Mesodermal cell (in vitro differentiated cells): ENCODE measurements at regions not wholly inside any gene's neighbourhood (a gene's known extent, or its start where the extent isn't known, plus 50 kb on each side); places are given as distances from the start of the nearest gene placed in this dataset.
"Not testable (repeated sequence)": the region's sequence is repeated elsewhere in the genome, so short reads cannot be mapped to it uniquely, and the experiment has no call there.

ENCODE experiments used
- H3K27ac ChIP-seq: 2 replicates; pipeline ENCODE4 v1.7.0; 2013; ENCODE audit warnings: mild to moderate bottlenecking, low read depth, low read length, moderate library complexity; ENCODE audit not compliant: severe bottlenecking
- H3K36me3 ChIP-seq: 2 replicates; pipeline ENCODE4 v1.7.1; 2013; ENCODE audit warnings: mild to moderate bottlenecking, low read length, moderate library complexity; ENCODE audit not compliant: control insufficient read depth, insufficient read depth
- H3K4me1 ChIP-seq: one replicate; pipeline ENCODE4 v1.7.1; 2013; ENCODE audit warnings: mild to moderate bottlenecking, low read length; ENCODE audit not compliant: insufficient read depth, control insufficient read depth, poor library complexity, severe bottlenecking
- H3K4me3 ChIP-seq: 2 replicates; pipeline ENCODE4 v1.7.0; 2013; ENCODE audit warnings: low read length, control low read depth, mild to moderate bottlenecking; ENCODE audit not compliant: insufficient read depth, poor library complexity, severe bottlenecking; ENCODE audit errors: extremely low read depth
- H3K9me3 ChIP-seq: 2 replicates; pipeline ENCODE4 v1.7.1; 2013; ENCODE audit warnings: mild to moderate bottlenecking, low read length, moderate library complexity; ENCODE audit not compliant: control insufficient read depth
- WGBS, 2 experiments: methylation state at CpG; one replicate each; pipeline ENCODE4 v1.1.5; 2013; ENCODE audit warnings: missing lambda C conversion rate in 2 of 2; ENCODE audit not compliant: insufficient coverage in 2 of 2; 5-methylcytosine and 5-hydroxymethylcytosine counted together

- peaks cover 47% of the 10 kb centered on the region for H3K9me3 ChIP-seq
- H3K4me3 ChIP-seq, H3K27ac ChIP-seq, H3K4me1 ChIP-seq, H3K36me3 ChIP-seq: not testable (repeated sequence)
Observed at GRCh38 chr7:56697058-56697457, 435.2 kb downstream of the ZNF479 start.

GRCh38 chr7:56686276-56686859 is 445.9 kb downstream of the ZNF479 start:
- Histone ChIP-seq H3K36me3 (no peaks in the 10 kb centered on the region), H3K27ac (no peak overlapping the region), H3K4me1 (no peaks in the 10 kb centered on the region), H3K9me3 (peaks cover 51% of the 10 kb centered on the region), H3K4me3 (no peak overlapping the region)
- 82 to 88% methylated on average over 1 to 2 of the region's 5 CpGs for WGBS, 2 experiments

- Histone ChIP-seq H3K27ac (no peak overlapping the region), H3K36me3 (no peaks in the 10 kb centered on the region), H3K4me1 (no peaks in the 10 kb centered on the region), H3K9me3 (peaks cover 68% of the 10 kb centered on the region), H3K4me3 (no peak overlapping the region)
- WGBS, 2 experiments = 40% methylated on average over 1 of the region's 6 CpGs; no CpG with 5 or more reads in 1 of the 2 experiments
Observed at GRCh38 chr7:56639173-56639746, 493.0 kb downstream of the ZNF479 start.

GRCh38 chr7:56609852-56610355 is 493.7 kb upstream of the NUPR2 start:
- H3K36me3 ChIP-seq = no peaks in the 10 kb centered on the region
- no CpG with 5 or more reads among the region's 2 CpGs for WGBS, 2 experiments
- H3K27ac ChIP-seq = no peak overlapping the region
- H3K9me3 ChIP-seq = peaks cover 77% of the 10 kb centered on the region
- H3K4me1 ChIP-seq = no peaks in the 10 kb centered on the region
- H3K4me3 ChIP-seq = no peak overlapping the region

DNA sequence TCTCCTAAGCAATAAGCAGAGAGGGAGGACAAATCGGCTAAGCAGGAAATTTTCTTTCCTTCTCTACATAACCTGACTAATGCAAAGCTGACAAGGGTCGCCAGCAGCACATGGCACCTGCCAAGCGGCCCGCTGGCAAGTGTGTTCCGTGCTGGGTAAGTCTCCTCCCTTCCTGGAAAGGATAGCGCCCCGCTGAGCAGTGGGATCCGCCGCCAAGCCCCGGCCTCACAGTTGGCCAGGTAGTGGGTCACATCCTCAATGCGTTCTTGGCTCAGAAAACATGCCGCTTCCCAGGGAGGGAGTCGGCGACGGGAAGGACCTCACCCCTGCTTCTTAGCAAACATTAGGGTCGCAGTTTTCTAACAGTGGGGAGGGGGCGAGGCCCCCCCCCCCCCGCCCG is 488.9 kb upstream of the NUPR2 start:
- 81 to 89% methylated on average over 12 to 17 of the region's 19 CpGs for WGBS, 2 experiments
- no peak overlapping the region for H3K27ac ChIP-seq
- H3K4me1 ChIP-seq = no peaks in the 10 kb centered on the region
- no peak overlapping the region for H3K4me3 ChIP-seq
- H3K36me3 ChIP-seq = no peaks in the 10 kb centered on the region
- peaks cover 66% of the 10 kb centered on the region for H3K9me3 ChIP-seq

DNA sequence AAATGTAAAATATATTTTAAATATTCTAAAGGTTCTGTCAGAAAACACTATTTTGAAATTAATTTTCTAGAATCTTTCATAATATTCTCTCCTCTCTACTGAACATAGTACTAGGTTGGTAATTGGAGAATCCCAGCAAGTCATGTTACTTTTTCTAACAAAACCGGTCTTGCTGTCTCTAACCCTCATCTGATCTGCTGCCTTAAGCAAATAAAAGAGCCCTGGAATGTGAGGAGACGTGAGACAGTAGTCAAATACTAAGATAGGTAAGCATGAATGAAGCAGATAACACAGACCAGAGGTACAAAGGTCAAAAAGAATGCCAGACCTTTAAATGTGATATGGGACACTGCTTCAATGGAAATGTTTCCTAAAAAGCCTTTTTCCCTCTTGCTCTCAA is 462.4 kb upstream of the NUPR2 start:
- Histone ChIP-seq H3K9me3 (peaks cover 56% of the 10 kb centered on the region), H3K27ac (no peak overlapping the region), H3K36me3 (no peaks in the 10 kb centered on the region), H3K4me3 (no peak overlapping the region), H3K4me1 (no peaks in the 10 kb centered on the region)
- WGBS, 2 experiments = 0% methylated on average over 1 of the region's 2 CpGs; no CpG with 5 or more reads in 1 of the 2 experiments

- no peak overlapping the region for H3K27ac ChIP-seq
- H3K4me3 ChIP-seq = no peak overlapping the region
- H3K9me3 ChIP-seq = peaks cover 37% of the 10 kb centered on the region
- H3K36me3 ChIP-seq = no peaks in the 10 kb centered on the region
- WGBS, 2 experiments = no CpG with 5 or more reads among the region's 1 CpG
- H3K4me1 ChIP-seq = no peaks in the 10 kb centered on the region
Observed at GRCh38 chr7:56570968-56571367, 454.8 kb upstream of the NUPR2 start.

GRCh38 chr7:56538541-56539429 is 422.6 kb upstream of the NUPR2 start:
- H3K4me3 ChIP-seq = no peak overlapping the region
- no peak overlapping the region for H3K27ac ChIP-seq
- peaks cover 82% of the 10 kb centered on the region for H3K9me3 ChIP-seq
- 90 to 91% methylated on average over 30 to 31 of the region's 37 CpGs for WGBS, 2 experiments
- H3K36me3 ChIP-seq = no peaks in the 10 kb centered on the region
- H3K4me1 ChIP-seq = no peaks in the 10 kb centered on the region

DNA sequence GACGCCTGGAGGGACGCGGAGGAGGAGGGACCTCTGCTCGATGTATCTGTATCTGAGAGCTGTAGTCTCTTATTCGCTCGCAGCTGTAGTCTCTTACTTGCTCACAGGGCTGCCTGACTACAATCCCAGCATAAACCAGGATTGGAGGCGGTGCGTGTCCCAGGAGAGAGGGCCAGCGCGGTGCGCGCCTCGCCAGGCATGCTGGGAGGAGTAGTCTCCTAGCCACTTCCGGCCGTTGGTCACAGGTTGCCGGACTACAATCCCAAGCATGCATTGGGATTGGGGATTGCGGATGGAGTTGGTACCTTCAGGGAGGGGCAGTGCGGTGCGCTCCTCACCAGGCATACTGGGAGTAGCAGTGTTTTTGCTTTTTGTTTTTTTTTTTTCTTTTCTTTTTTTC is 421.7 kb upstream of the NUPR2 start:
- no peaks in the 10 kb centered on the region for H3K36me3 ChIP-seq
- no peak overlapping the region for H3K27ac ChIP-seq
- no peak overlapping the region for H3K4me3 ChIP-seq
- no peaks in the 10 kb centered on the region for H3K4me1 ChIP-seq
- H3K9me3 ChIP-seq = peaks cover 82% of the 10 kb centered on the region
- 85 to 90% methylated on average over 14 to 17 of the region's 19 CpGs for WGBS, 2 experiments

- H3K4me1 ChIP-seq = no peaks in the 10 kb centered on the region
- H3K9me3 ChIP-seq = peaks cover 79% of the 10 kb centered on the region
- no peak overlapping the region for H3K27ac ChIP-seq
- H3K4me3 ChIP-seq = no peak overlapping the region
- no peaks in the 10 kb centered on the region for H3K36me3 ChIP-seq
- WGBS, 2 experiments = 81 to 84% methylated on average over 20 of the region's 20 CpGs
Observed at GRCh38 chr7:56537477-56537876, 421.3 kb upstream of the NUPR2 start.
